ENCODE measurements at regions not wholly inside any gene's neighbourhood (a gene's known extent, or its start where the extent isn't known, plus 50 kb on each side); places are given as distances from the start of the nearest gene placed in this dataset.

DNA sequence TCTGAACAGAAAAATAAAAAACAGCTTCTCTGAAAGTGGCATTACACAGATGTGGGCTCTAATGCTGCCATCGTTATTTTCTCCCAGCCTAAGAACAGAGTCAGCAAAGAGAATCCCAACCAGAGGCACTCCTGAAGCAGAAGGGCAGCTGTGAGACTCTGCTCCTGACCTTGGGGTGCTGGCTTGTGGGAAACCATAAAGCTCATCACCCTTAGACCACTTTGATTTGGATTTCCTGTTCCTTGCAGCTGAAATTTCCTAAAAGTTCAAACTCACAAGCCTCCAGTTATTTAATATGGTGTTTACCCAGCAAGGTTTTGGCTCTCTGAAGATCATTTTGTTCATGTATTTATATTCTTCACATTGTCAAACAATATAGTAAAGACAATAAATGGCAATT, 814.8 kb downstream of the TNS3 start:
- BruUV-seq (replicated peaks), result no TSS peak
- intact Hi-C loops (cut with micrococcal nuclease; ENCODE audit: unreplicated experiment), result no loop called here
- ChIA-PET POLR2A (no interaction called here), SMC1A (ENCODE audit: uncharacterized antibody, unreplicated experiment) (interaction anchor here (1.4 kb wide), 1 partner anchor 72 kb away, joined by 3 read pairs; no protein-coding TSS in a partner anchor), RAD21 (ENCODE audit: unreplicated experiment) (no interaction called here), CTCF (interaction anchor here (0.6 kb wide), 1 partner anchor 279 kb away, joined by 3 read pairs; no protein-coding TSS in a partner anchor)
- H3K79me2 ChIP-seq (ENCODE audit: control insufficient read depth, insufficient read depth, low read length), result no peaks in the 10 kb centered on the region
- TF ChIP-seq TBL1XR1 (IDR thresholded peaks at IDR 0.05; ENCODE audit: low read depth, low read length) (no peak), ESRRA (IDR thresholded peaks at IDR 0.05; ENCODE audit: low read length) (no peak), MYC (IDR thresholded peaks at IDR 0.05; ENCODE audit: insufficient read depth, insufficient read length, insufficient replicate concordance, low read length, severe bottlenecking) (no peak), KLF5 (IDR thresholded peaks at IDR 0.05; ENCODE audit: partially characterized antibody) (no peak)
- TF ChIP-seq, protein P1, sequence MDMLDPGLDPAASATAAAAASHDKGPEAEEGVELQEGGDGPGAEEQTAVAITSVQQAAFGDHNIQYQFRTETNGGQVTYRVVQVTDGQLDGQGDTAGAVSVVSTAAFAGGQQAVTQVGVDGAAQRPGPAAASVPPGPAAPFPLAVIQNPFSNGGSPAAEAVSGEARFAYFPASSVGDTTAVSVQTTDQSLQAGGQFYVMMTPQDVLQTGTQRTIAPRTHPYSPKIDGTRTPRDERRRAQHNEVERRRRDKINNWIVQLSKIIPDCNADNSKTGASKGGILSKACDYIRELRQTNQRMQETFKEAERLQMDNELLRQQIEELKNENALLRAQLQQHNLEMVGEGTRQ (IDR thresholded peaks at IDR 0.05; ENCODE audit: borderline replicate concordance, low read depth, low read length), result no peak
- TF ChIP-seq, protein P2, sequence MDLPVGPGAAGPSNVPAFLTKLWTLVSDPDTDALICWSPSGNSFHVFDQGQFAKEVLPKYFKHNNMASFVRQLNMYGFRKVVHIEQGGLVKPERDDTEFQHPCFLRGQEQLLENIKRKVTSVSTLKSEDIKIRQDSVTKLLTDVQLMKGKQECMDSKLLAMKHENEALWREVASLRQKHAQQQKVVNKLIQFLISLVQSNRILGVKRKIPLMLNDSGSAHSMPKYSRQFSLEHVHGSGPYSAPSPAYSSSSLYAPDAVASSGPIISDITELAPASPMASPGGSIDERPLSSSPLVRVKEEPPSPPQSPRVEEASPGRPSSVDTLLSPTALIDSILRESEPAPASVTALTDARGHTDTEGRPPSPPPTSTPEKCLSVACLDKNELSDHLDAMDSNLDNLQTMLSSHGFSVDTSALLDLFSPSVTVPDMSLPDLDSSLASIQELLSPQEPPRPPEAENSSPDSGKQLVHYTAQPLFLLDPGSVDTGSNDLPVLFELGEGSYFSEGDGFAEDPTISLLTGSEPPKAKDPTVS (IDR thresholded peaks at IDR 0.05; ENCODE audit: low read depth, low read length), result no peak
- TF ChIP-seq, protein P3, sequence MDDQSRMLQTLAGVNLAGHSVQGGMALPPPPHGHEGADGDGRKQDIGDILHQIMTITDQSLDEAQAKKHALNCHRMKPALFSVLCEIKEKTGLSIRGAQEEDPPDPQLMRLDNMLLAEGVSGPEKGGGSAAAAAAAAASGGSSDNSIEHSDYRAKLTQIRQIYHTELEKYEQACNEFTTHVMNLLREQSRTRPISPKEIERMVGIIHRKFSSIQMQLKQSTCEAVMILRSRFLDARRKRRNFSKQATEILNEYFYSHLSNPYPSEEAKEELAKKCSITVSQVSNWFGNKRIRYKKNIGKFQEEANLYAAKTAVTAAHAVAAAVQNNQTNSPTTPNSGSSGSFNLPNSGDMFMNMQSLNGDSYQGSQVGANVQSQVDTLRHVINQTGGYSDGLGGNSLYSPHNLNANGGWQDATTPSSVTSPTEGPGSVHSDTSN (IDR thresholded peaks at IDR 0.05; ENCODE audit: insufficient replicate concordance, low read depth, low read length), result no peak
- FAIRE-seq (no peak), DNase-seq (ENCODE audit: low read depth, low spot score) (no peak), ATAC-seq (no peak)
- no peak overlapping the region for H2AFZ ChIP-seq (ENCODE audit: control insufficient read depth, low read depth, low read length)
- in situ Hi-C loops (cut with MboI), result no loop called here
- no peaks in the 10 kb centered on the region for H3K27me3 ChIP-seq (replicated peaks in 1 of 2; ENCODE audit: control insufficient read depth in 2 of 2, insufficient read depth in 2 of 2, low read length in 1 of 2)
- H3K4me3 ChIP-seq, result no peak overlapping the region
- no peak overlapping the region for H3K27ac ChIP-seq (ENCODE audit: control insufficient read depth, insufficient read depth)
- H3K4me2 ChIP-seq (ENCODE audit: control insufficient read depth, insufficient read depth), result no peak overlapping the region
- WGBS (ENCODE audit: insufficient coverage, insufficient replicate concordance, low lambda C conversion rate, missing lambda C conversion rate), result 0% methylated on average over 1 of the region's 1 CpG
- H3K9me3 ChIP-seq (replicated peaks; ENCODE audit: control insufficient read depth, insufficient read depth, low read length), result peaks cover 1% of the 10 kb centered on the region; the same call in 1 of the 3 replicates
- no peaks in the 10 kb centered on the region for H3K4me1 ChIP-seq (ENCODE audit: control insufficient read depth, insufficient read depth, low read length)
- H3K36me3 ChIP-seq (ENCODE audit: control insufficient read depth in 2 of 2, insufficient read depth in 2 of 2, low read length in 1 of 2), result no peaks in the 10 kb centered on the region
- H4K20me1 ChIP-seq (ENCODE audit: control insufficient read depth, insufficient read depth), result no peaks in the 10 kb centered on the region
- no peak overlapping the region for H3K9ac ChIP-seq (ENCODE audit: control insufficient read depth, insufficient read depth, low read length)
